RWPE2 (cell line): ENCODE measurements at regions not wholly inside any gene's neighbourhood (a gene's known extent, or its start where the extent isn't known, plus 50 kb on each side); places are given as distances from the start of the nearest gene placed in this dataset.
"Not testable (repeated sequence)": the region's sequence is repeated elsewhere in the genome, so short reads cannot be mapped to it uniquely, and the experiment has no call there.

Experiments used
- ATAC-seq: fragments of 200-7000 bp; cut with Tn5 transposase; 3 replicates; pipeline ENCODE4 v1.9.1; 2021; ENCODE audit warnings: low read depth
- DNase-seq: peaks from one replicate; pipeline ENCODE4 v3.0.0-alpha.2; 2020; ENCODE audit warnings: low spot score
- H3K27ac ChIP-seq: fragments of 450-650 bp; 2 replicates; pipeline ENCODE4 v1.5.1; 2017; ENCODE audit warnings: mild to moderate bottlenecking; ENCODE audit not compliant: poor library complexity, severe bottlenecking
- H3K27me3 ChIP-seq: fragments of 250-450 bp; sonication (Bioruptor Pico); 2 replicates; pipeline ENCODE4 v1.5.1; 2021; ENCODE audit warnings: mild to moderate bottlenecking, moderate library complexity; ENCODE audit not compliant: insufficient read depth, poor library complexity, severe bottlenecking
- H3K36me3 ChIP-seq: fragments of 250-450 bp; sonication (Bioruptor Pico); 2 replicates; pipeline ENCODE4 v1.5.1; 2020; ENCODE audit warnings: low read depth, mild to moderate bottlenecking, moderate library complexity
- H3K4me1 ChIP-seq: fragments of 250-450 bp; sonication (Bioruptor Pico); 2 replicates; pipeline ENCODE4 v1.5.1; 2021; ENCODE audit warnings: mild to moderate bottlenecking, moderate library complexity; ENCODE audit not compliant: insufficient read depth, poor library complexity, severe bottlenecking
- H3K4me3 ChIP-seq: fragments of 250-450 bp; sonication (Bioruptor Pico); 2 replicates; pipeline ENCODE4 v1.5.1; 2021; ENCODE audit warnings: mild to moderate bottlenecking, moderate library complexity; ENCODE audit not compliant: severe bottlenecking
- H3K9me3 ChIP-seq: fragments of 250-450 bp; sonication (Bioruptor Pico); 2 replicates; pipeline ENCODE4 v1.5.1; 2021; ENCODE audit warnings: mild to moderate bottlenecking, moderate library complexity; ENCODE audit not compliant: severe bottlenecking
- TF ChIP-seq, protein P1 (sequence below): fragments of 450-650 bp; IDR thresholded peaks from one replicate; pipeline ENCODE4 v1.5.1; 2017; ENCODE audit warnings: mild to moderate bottlenecking, moderate library complexity; ENCODE audit not compliant: poor library complexity, severe bottlenecking

DNA sequence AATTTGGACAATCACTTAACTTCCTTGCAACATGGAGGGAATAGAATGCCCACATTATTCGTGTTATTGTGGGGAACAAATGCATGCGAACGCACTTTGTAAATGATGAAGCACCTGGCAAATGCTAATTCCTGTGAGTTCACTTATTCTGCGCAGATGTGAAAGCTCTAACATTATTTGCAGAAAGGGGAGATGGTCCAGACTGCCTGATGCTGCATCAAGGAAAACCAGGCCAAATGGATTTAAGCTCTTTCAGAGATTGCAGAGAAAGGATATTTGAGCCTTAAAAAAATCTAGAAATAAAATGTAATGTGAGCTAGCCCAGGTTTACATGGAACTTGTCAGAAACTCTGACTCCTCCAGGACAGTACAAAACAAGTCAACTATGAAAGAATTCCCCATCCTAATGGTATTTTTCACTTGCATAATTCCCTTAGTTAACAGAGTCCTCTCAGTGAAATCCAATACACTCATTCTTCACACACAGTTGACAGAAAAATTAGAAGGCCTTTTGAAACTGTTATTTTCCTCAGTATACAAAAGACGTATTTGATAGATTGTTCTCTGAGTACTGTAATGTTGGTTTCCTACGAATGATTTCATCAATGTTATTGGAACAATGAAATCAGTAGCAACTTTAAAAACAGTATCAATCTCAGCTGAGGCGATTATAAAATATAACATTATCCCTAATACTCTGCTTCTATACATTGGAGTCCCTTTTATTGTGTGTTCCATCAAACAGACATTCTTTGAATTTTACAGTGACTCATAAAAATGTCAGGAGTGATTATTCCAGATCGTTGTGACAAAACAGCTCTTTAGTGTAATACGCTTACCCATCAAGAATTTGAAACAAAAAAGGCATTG is 136.3 kb upstream of the ANK3 start:
- Histone ChIP-seq H3K36me3 (no peaks in the 10 kb centered on the region), H3K4me3 (no peak overlapping the region), H3K9me3 (peaks cover 4% of the 10 kb centered on the region), H3K27ac (no peak overlapping the region), H3K27me3 (no peaks in the 10 kb centered on the region), H3K4me1 (no peaks in the 10 kb centered on the region)
- ATAC-seq: no peak
- DNase-seq: no peak
- TF ChIP-seq, protein P1, sequence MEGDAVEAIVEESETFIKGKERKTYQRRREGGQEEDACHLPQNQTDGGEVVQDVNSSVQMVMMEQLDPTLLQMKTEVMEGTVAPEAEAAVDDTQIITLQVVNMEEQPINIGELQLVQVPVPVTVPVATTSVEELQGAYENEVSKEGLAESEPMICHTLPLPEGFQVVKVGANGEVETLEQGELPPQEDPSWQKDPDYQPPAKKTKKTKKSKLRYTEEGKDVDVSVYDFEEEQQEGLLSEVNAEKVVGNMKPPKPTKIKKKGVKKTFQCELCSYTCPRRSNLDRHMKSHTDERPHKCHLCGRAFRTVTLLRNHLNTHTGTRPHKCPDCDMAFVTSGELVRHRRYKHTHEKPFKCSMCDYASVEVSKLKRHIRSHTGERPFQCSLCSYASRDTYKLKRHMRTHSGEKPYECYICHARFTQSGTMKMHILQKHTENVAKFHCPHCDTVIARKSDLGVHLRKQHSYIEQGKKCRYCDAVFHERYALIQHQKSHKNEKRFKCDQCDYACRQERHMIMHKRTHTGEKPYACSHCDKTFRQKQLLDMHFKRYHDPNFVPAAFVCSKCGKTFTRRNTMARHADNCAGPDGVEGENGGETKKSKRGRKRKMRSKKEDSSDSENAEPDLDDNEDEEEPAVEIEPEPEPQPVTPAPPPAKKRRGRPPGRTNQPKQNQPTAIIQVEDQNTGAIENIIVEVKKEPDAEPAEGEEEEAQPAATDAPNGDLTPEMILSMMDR: no peak

DNA sequence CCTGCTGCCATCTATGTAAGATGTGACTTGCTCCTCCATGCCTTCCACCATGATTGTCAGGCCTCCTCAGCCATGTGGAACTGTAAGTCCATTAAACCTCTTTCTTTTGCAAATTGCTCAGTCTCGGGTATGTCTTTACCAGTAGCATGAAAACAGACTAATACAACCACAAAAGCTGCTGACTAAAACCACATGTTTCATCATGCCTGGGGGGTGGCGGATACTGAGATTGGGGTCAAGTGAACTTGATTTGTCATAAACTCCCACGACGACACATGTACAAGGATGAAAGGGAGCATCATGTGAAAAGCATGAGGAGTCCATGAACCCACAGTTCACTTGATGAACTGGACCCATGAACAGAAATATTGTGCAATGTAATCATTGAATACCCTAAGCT is 134.9 kb upstream of the ANK3 start:
- TF ChIP-seq, protein P1: no peak
- no peak for DNase-seq
- Histone ChIP-seq H3K4me1 (no peaks in the 10 kb centered on the region), H3K27me3 (no peaks in the 10 kb centered on the region), H3K4me3 (no peak overlapping the region), H3K27ac (no peak overlapping the region), H3K36me3 (no peaks in the 10 kb centered on the region), H3K9me3 (peaks cover 4% of the 10 kb centered on the region)
- no peak for ATAC-seq

DNA sequence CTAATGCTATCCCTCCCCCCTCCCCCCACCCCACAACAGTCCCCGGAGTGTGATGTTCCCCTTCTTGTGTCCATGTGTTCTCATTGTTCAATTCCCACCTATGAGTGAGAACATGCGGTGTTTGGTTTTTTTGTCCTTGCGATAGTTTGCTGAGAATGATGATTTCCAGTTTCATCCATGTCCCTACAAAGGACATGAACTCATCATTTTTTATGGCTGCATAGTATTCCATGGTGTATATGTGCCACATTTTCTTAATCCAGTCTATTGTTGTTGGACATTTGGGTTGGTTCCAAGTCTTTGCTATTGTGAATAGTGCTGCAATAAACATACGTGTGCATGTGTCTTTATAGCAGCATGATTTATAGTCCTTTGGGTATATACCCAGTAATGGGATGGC is 133.7 kb upstream of the ANK3 start:
- H3K4me3 ChIP-seq, H3K4me1 ChIP-seq, H3K27ac ChIP-seq, H3K9me3 ChIP-seq, DNase-seq, H3K27me3 ChIP-seq, ATAC-seq, H3K36me3 ChIP-seq: not testable (repeated sequence)

DNA sequence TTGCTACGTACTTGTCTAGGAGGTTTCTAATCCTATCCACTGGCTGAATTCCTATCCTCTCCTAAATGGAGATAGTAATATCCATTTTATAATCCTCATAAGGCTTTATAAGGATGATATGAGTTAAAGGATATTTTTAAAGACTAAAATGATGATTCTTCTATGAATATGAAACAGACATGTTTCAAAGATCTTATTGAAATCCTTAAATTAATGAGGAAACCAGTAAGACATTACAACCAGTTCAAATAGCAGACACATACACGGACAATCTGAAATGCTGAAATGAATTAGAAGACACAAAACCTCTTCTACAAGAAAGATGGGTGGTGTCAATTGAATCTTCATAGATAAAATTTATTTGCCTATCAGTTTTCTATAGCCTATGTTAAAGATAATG is 132.9 kb upstream of the ANK3 start:
- no peaks in the 10 kb centered on the region for H3K4me1 ChIP-seq
- DNase-seq: no peak
- no peak for ATAC-seq
- no peaks in the 10 kb centered on the region for H3K27me3 ChIP-seq
- TF ChIP-seq, protein P1: no peak
- peaks cover 4% of the 10 kb centered on the region for H3K9me3 ChIP-seq
- H3K4me3 ChIP-seq: no peak overlapping the region
- H3K36me3 ChIP-seq: no peaks in the 10 kb centered on the region
- no peak overlapping the region for H3K27ac ChIP-seq

DNA sequence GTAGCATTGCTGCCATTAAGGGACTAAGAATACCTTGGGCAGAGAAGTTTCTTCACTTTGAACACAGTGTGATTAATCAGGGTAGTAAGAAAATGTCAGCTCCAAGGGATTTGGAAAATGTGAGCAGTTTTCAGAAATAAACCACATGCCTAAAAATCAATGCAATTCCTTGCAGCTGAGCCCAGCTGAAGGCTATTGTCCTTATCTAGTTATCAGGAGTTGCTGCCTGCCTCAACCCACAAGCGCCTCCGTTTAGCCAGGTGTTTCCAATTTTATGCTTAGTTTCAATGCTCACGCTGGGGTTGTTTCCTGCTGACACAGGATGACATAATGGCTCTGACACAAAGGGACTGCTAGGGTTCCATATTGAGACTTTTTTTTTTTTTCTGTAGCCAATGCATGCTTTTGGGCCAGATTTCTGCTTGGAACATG is 132.3 kb upstream of the ANK3 start:
- no peak overlapping the region for H3K27ac ChIP-seq
- TF ChIP-seq, protein P1: no peak
- ATAC-seq: no peak
- H3K36me3 ChIP-seq: no peaks in the 10 kb centered on the region
- no peaks in the 10 kb centered on the region for H3K4me1 ChIP-seq
- H3K9me3 ChIP-seq: peaks cover 1% of the 10 kb centered on the region
- no peak for DNase-seq
- no peaks in the 10 kb centered on the region for H3K27me3 ChIP-seq
- no peak overlapping the region for H3K4me3 ChIP-seq
